HCT116 (cell line): ENCODE measurements at regions not wholly inside any gene's neighbourhood (a gene's known extent, or its start where the extent isn't known, plus 50 kb on each side); places are given as distances from the start of the nearest gene placed in this dataset.

ENCODE experiments used
- ATAC-seq: fragments of 200-7000 bp; cut with Tn5 transposase; 2 replicates; pipeline ENCODE4 v1.9.1; 2020; ENCODE audit warnings: mild to moderate bottlenecking, moderate library complexity
- BruUV-seq: library from RNA; stranded (reverse); fragments of 400-500 nt; replicated peaks from 2 replicates; lab custom pipeline; 2021; lab: Mats Ljungman, UMichigan
- CTCF ChIA-PET: fragments of 300-600 bp; sonication (Branson Sonifier 250); formaldehyde crosslinking; loops from one replicate; lab custom pipeline; 2021; ENCODE audit warnings: antibody characterized with exemption; lab: Charles Lee
- POLR2A ChIA-PET: fragments of 300-600, 350-600 bp; sonication (Branson Sonifier 250); formaldehyde crosslinking; loops from one replicate; lab custom pipeline; 2021; ENCODE audit warnings: antibody characterized with exemption; lab: Charles Lee
- RAD21 ChIA-PET, 2 experiments: fragments of 300-600 bp; sonication (Branson Sonifier 250); formaldehyde crosslinking; loops; one replicate each; lab custom pipeline; 2023; ENCODE audit warnings: low total read pairs in 2 of 2; ENCODE audit not compliant: uncharacterized antibody in 2 of 2, unreplicated experiment in 2 of 2, low non-redundant PET in 1 of 2; lab: Charles Lee
- DNase-seq: peaks from one replicate; pipeline ENCODE4 v3.0.0-alpha.2; 2010; ENCODE audit warnings: low read depth, low spot score
- H2AFZ ChIP-seq: fragments of 200-600 bp; shearing (Covaris generic), sonication (generic); 2 replicates; pipeline ENCODE4 v1.6.1; 2017; ENCODE audit warnings: low read depth, mixed run types, mixed read lengths, antibody characterized with exemption, low read length; ENCODE audit not compliant: poor library complexity, severe bottlenecking
- H3K27ac ChIP-seq: 2 replicates; pipeline ENCODE4 v1.5.1; 2012; ENCODE audit warnings: low read depth, low read length
- H3K27me3 ChIP-seq: fragments of 200-600 bp; sonication (generic); 2 replicates; pipeline ENCODE4 v1.6.1; 2016; ENCODE audit warnings: mixed run types, low read length, mixed read lengths; ENCODE audit not compliant: insufficient read depth
- H3K36me3 ChIP-seq, 2 experiments: fragments of 200-500 bp in 1 of 2; fragments of 200-600 bp in 1 of 2; sonication (Bioruptor generic) in 1 of 2; sonication (generic) in 1 of 2; 2 replicates each; pipeline versions ENCODE4 v1.5.1 to v1.6.1; 2014 to 2016; ENCODE audit warnings: low read length in 2 of 2, inconsistent platforms in 1 of 2, mixed read lengths in 1 of 2, mixed run types in 1 of 2; ENCODE audit not compliant: insufficient read depth in 2 of 2, control insufficient read depth in 1 of 2
- H3K4me1 ChIP-seq, 2 experiments: fragments of 200-600 bp in 1 of 2; sonication (generic) in 1 of 2; 2 replicates each; pipeline versions ENCODE4 v1.5.1 to v1.6.1; 2012 to 2017; ENCODE audit warnings: low read length in 2 of 2, inconsistent platforms in 1 of 2, mild to moderate bottlenecking in 1 of 2, mixed read lengths in 1 of 2, mixed run types in 1 of 2, moderate library complexity in 1 of 2; ENCODE audit not compliant: insufficient read depth in 2 of 2, control insufficient read depth in 1 of 2
- H3K4me2 ChIP-seq: fragments of 200-600 bp; sonication (generic); 2 replicates; pipeline ENCODE4 v1.6.1; 2017; ENCODE audit warnings: mixed run types, low read length, mixed read lengths
- H3K4me3 ChIP-seq, 2 experiments: fragments of 200-600 bp in 1 of 2; sonication (generic) in 1 of 2; replicated peaks in 1 of 2; 2 replicates each; pipeline ENCODE4 v1.5.1; 2011 to 2016; ENCODE audit warnings: low read length in 2 of 2, control low read depth in 1 of 2, low read depth in 1 of 2, mild to moderate bottlenecking in 1 of 2, mixed read lengths in 1 of 2, mixed run types in 1 of 2
- H3K79me2 ChIP-seq: fragments of 200-600 bp; sonication (generic); 2 replicates; pipeline ENCODE4 v1.6.1; 2017; ENCODE audit warnings: mild to moderate bottlenecking, mixed run types, low read length, moderate library complexity, mixed read lengths; ENCODE audit not compliant: insufficient read depth
- H3K9ac ChIP-seq: fragments of 200-600 bp; sonication (generic); 2 replicates; pipeline ENCODE4 v1.6.1; 2016; ENCODE audit warnings: low read length, mixed read lengths
- H3K9me2 ChIP-seq: fragments of 200-600 bp; sonication (generic), shearing (Covaris generic); 2 replicates; pipeline ENCODE4 v1.6.1; 2017; ENCODE audit warnings: mixed run types, mild to moderate bottlenecking, moderate library complexity; ENCODE audit not compliant: insufficient read depth
- H3K9me3 ChIP-seq, 2 experiments: fragments of 200-500 bp in 1 of 2; fragments of 200-600 bp in 1 of 2; sonication (Bioruptor generic) in 1 of 2; sonication (generic) in 1 of 2; 2 replicates each; pipeline ENCODE4 v1.6.1; 2014 to 2017; ENCODE audit warnings: low read length in 2 of 2, mixed read lengths in 2 of 2, inconsistent platforms in 1 of 2, low read depth in 1 of 2, mild to moderate bottlenecking in 1 of 2, mixed run types in 1 of 2, moderate library complexity in 1 of 2; ENCODE audit not compliant: control insufficient read depth in 1 of 2, insufficient read depth in 1 of 2
- H4K20me1 ChIP-seq: fragments of 200-600 bp; sonication (generic), shearing (Covaris generic); 2 replicates; pipeline ENCODE4 v1.6.1; 2017; ENCODE audit warnings: mixed run types, mild to moderate bottlenecking, moderate library complexity; ENCODE audit not compliant: insufficient read depth
- CEBPB ChIP-seq: IDR thresholded peaks from 2 replicates; pipeline ENCODE4 v1.6.1; 2012; ENCODE audit warnings: low read depth
- CTCF ChIP-seq, 3 experiments: fragments of 200-600 bp in 1 of 3; sonication (generic) in 1 of 3; IDR thresholded peaks in 2 of 3; conservative IDR thresholded peaks in 1 of 3; 2 replicates each; pipeline ENCODE4 v1.5.1; 2012 to 2017; ENCODE audit warnings: low read depth in 2 of 3, low read length in 2 of 3, antibody characterized with exemption in 1 of 3, borderline replicate concordance in 1 of 3, control low read depth in 1 of 3, mild to moderate bottlenecking in 1 of 3, mixed read lengths in 1 of 3, mixed run types in 1 of 3, moderate library complexity in 1 of 3; ENCODE audit not compliant: insufficient read depth in 1 of 3
- EGR1 ChIP-seq: IDR thresholded peaks from 2 replicates; pipeline ENCODE4 v1.6.1; 2012; ENCODE audit warnings: low read depth
- ELF1 ChIP-seq: IDR thresholded peaks from 2 replicates; pipeline ENCODE4 v1.6.1; 2012; ENCODE audit warnings: low read depth, borderline replicate concordance
- EZH2 ChIP-seq: fragments of 200-600 bp; sonication (generic); IDR thresholded peaks from 2 replicates; pipeline ENCODE4 v1.6.1; 2017; ENCODE audit warnings: antibody characterized with exemption, mixed run types
- FOSL1 ChIP-seq: IDR thresholded peaks from 2 replicates; pipeline ENCODE4 v1.6.1; 2012; ENCODE audit warnings: low read depth
- POLR2A ChIP-seq: IDR thresholded peaks from 2 replicates; pipeline ENCODE4 v1.7.0; 2011; ENCODE audit warnings: borderline replicate concordance; ENCODE audit not compliant: insufficient read depth, insufficient read length; ENCODE audit errors: extremely low read depth
- RAD21 ChIP-seq: IDR thresholded peaks from 2 replicates; pipeline ENCODE4 v1.6.1; 2012; ENCODE audit warnings: low read depth, mild to moderate bottlenecking
- REST ChIP-seq: IDR thresholded peaks from 2 replicates; pipeline ENCODE4 v1.6.1; 2012; ENCODE audit warnings: low read depth
- SIN3A ChIP-seq: IDR thresholded peaks from 2 replicates; pipeline ENCODE4 v1.6.1; 2012; ENCODE audit warnings: low read depth
- SRF ChIP-seq: IDR thresholded peaks from 2 replicates; pipeline ENCODE4 v1.6.1; 2012; ENCODE audit warnings: low read depth
- YY1 ChIP-seq: IDR thresholded peaks from 2 replicates; pipeline ENCODE4 v1.6.1; 2011; ENCODE audit warnings: low read length, low read depth, moderate library complexity, mild to moderate bottlenecking; ENCODE audit not compliant: insufficient replicate concordance; ENCODE audit errors: extremely low read depth
- ZFX ChIP-seq: fragments of 450-650 bp; IDR thresholded peaks from 2 replicates; pipeline ENCODE4 v1.6.1; 2017
- intact Hi-C: fragments of 100-400 bp; cut with micrococcal nuclease; formaldehyde crosslinking; loops from 2 replicates; pipeline ENCODE4 v1.10.0; 2022

GRCh38 chr12:42030588-42030987 is 114.1 kb downstream of the GXYLT1 start:
- ATAC-seq (no peak), DNase-seq (no peak)
- no peaks in the 10 kb centered on the region for H3K36me3 ChIP-seq
- H2AFZ ChIP-seq = no peak overlapping the region
- no peaks in the 10 kb centered on the region for H3K9me2 ChIP-seq
- H3K27ac ChIP-seq = no peak overlapping the region
- no peaks in the 10 kb centered on the region for H3K27me3 ChIP-seq
- RAD21 ChIA-PET = no interaction called here
- CTCF ChIA-PET = no interaction called here
- BruUV-seq = no TSS peak
- no peaks in the 10 kb centered on the region for H3K4me1 ChIP-seq
- intact Hi-C loops = no loop called here
- no peak overlapping the region for H3K4me2 ChIP-seq
- H3K79me2 ChIP-seq = no peaks in the 10 kb centered on the region
- no peak overlapping the region for H3K9ac ChIP-seq
- no peak overlapping the region for H3K4me3 ChIP-seq
- POLR2A ChIA-PET = no interaction called here
- TF ChIP-seq CTCF (IDR thresholded peaks at IDR 0.05 in 2 of 3, conservative IDR thresholded peaks at IDR 0.05 in 1 of 3; ENCODE audit: borderline replicate concordance in 1 of 3, insufficient read depth in 1 of 3, low read depth in 2 of 3, low read length in 2 of 3) = no peak
- H4K20me1 ChIP-seq = no peaks in the 10 kb centered on the region
- no peaks in the 10 kb centered on the region for H3K9me3 ChIP-seq

- Histone ChIP-seq H4K20me1 (no peaks in the 10 kb centered on the region), H3K9me3 (no peaks in the 10 kb centered on the region), H3K4me1 (peaks cover 0 to 3% of the 10 kb centered on the region in 2 experiments; a peak in 1 of 4 replicates), H3K36me3 (no peaks in the 10 kb centered on the region), H3K4me3 (no peak overlapping the region), H3K9me2 (no peaks in the 10 kb centered on the region), H3K4me2 (no peak overlapping the region), H3K27ac (no peak overlapping the region), H2AFZ (no peak overlapping the region), H3K27me3 (no peaks in the 10 kb centered on the region), H3K79me2 (no peaks in the 10 kb centered on the region), H3K9ac (no peak overlapping the region)
- ChIA-PET CTCF (no interaction called here), RAD21 (no interaction called here), POLR2A (no interaction called here)
- no peak for DNase-seq
- ATAC-seq = no peak
- intact Hi-C loops = no loop called here
- BruUV-seq = no TSS peak
- TF ChIP-seq SIN3A (no peak), FOSL1 (no peak), POLR2A (no peak), ZFX (no peak), SRF (no peak), EGR1 (no peak), ELF1 (no peak), RAD21 (no peak), EZH2 (no peak), CTCF (IDR thresholded peaks at IDR 0.05 in 2 of 3, conservative IDR thresholded peaks at IDR 0.05 in 1 of 3; ENCODE audit: borderline replicate concordance in 1 of 3, insufficient read depth in 1 of 3, low read depth in 2 of 3, low read length in 2 of 3) (no peak), CEBPB (no peak), REST (no peak), YY1 (no peak)
Observed at GRCh38 chr12:42027546-42027945, 117.1 kb downstream of the GXYLT1 start.
